MM.1S (cell line): ENCODE measurements at regions not wholly inside any gene's neighbourhood (a gene's known extent, or its start where the extent isn't known, plus 50 kb on each side); places are given as distances from the start of the nearest gene placed in this dataset.

ENCODE experiments used
- EZH2 ChIP-seq: fragments of 300-600 bp; sonication (generic); optimal IDR thresholded peaks from 2 replicates; pipeline ENCODE3; 2017; ENCODE audit warnings: low read depth, mild to moderate bottlenecking, antibody characterized with exemption, low read length, mixed read lengths
- TF ChIP-seq, protein P1 (sequence below): fragments of 300-600 bp; sonication (generic); IDR thresholded peaks from 2 replicates; pipeline ENCODE4 v1.5.1; 2016; ENCODE audit warnings: antibody characterized with exemption, low read length, mixed read lengths

DNA sequence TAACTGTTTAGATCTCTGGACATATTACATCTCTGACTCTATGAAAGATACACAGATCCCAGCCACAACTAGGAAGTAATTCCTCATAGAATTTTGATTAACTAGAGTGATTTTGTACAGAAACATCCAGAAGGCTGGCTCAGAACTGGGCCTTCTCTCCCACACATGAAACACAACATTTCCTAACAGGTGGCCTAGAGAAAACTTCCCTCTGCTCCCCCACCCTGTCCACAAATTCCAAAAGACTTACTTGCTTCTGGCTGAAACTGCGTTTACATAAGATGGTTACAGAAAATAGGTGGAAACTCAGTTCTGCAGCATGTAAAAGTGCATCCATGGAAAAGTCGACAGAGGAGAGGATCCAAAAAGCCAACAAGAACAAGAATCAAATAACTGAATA lies 132.9 kb downstream of the FZD1 start:
- TF ChIP-seq, protein P1, sequence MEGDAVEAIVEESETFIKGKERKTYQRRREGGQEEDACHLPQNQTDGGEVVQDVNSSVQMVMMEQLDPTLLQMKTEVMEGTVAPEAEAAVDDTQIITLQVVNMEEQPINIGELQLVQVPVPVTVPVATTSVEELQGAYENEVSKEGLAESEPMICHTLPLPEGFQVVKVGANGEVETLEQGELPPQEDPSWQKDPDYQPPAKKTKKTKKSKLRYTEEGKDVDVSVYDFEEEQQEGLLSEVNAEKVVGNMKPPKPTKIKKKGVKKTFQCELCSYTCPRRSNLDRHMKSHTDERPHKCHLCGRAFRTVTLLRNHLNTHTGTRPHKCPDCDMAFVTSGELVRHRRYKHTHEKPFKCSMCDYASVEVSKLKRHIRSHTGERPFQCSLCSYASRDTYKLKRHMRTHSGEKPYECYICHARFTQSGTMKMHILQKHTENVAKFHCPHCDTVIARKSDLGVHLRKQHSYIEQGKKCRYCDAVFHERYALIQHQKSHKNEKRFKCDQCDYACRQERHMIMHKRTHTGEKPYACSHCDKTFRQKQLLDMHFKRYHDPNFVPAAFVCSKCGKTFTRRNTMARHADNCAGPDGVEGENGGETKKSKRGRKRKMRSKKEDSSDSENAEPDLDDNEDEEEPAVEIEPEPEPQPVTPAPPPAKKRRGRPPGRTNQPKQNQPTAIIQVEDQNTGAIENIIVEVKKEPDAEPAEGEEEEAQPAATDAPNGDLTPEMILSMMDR, result no peak
- no peak for TF ChIP-seq EZH2
